Activated gamma-delta T cell treated with Interleukin-2 at 50 U/mL for 16 hours (primary cell): ENCODE measurements at regions not wholly inside any gene's neighbourhood (a gene's known extent, or its start where the extent isn't known, plus 50 kb on each side); places are given as distances from the start of the nearest gene placed in this dataset.

ENCODE experiments used
- DNase-seq: peaks from one replicate; pipeline ENCODE4 v3.0.0-alpha.2; 2020

DNA sequence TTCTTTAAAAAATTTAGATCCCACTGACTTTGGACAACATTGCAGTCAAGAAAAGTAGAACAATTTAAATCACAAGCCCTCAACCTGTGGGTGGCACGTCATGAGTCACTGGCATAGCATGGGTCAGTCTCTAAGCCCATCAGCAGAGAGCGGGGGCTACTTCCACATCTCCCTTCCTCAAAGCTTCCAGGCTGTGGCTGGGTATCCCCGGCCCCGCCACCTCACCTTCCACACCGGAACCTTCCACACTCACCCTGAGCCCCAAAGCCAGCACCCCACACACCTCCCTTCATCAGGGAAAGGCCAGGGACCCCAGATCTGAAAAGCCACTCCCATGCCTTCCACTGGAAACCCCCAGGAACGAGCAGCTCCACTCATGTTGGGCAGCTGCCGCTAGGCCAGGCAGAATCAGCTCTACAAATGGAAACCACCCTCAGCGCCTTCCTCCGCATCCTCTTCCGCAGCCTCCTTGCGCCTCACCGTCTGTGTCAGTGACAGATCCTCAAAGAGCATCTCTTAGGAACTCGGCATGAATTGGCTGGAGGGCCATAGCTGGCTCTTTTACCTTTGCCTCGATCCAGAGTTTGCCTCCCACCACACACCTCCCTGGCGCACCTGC lies 156.5 kb downstream of the ERCC6L2 start:
- DNase-seq = no peak

- no peak for DNase-seq
Observed at GRCh38 chr9:96031366-96031824, 155.9 kb downstream of the ERCC6L2 start.

DNA sequence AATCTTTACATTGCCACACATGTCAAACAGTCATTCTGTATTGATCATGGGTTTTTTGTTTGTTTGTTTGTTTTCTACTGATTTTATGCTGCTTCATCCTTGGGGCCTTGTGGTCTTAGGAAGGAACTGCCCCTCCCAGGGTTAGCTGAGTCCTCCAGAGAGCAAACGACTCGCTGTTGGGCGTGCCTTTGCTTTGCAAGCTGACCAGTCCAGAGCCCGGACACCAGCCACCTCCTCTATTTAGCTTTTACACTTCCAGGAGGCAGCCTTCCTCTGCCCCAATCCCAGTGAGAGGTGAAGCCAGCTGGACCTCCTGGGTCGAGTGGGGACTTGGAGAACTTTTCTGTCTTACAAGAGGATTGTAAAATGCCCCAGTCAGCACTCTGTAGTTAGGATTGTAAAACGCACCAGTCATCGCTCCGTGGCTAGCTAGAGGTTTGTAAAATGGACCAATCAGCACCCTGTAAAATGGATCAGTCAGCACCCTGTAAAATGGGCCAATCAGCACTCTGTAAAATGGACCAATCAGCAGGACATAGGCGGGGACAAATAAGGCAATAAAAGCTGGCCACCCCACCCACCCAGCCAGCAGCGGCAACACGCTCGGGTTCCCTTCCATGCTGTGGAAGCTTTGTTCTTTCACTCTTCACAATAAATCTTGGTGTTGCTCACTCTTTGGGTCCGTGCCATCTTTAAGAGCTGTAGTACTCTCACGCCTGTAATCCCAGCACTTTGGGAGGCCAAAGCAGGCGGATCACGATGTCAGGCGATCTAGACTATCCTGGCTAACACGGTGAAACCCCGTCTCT lies 154.4 kb downstream of the ERCC6L2 start:
- DNase-seq = no peak

DNA sequence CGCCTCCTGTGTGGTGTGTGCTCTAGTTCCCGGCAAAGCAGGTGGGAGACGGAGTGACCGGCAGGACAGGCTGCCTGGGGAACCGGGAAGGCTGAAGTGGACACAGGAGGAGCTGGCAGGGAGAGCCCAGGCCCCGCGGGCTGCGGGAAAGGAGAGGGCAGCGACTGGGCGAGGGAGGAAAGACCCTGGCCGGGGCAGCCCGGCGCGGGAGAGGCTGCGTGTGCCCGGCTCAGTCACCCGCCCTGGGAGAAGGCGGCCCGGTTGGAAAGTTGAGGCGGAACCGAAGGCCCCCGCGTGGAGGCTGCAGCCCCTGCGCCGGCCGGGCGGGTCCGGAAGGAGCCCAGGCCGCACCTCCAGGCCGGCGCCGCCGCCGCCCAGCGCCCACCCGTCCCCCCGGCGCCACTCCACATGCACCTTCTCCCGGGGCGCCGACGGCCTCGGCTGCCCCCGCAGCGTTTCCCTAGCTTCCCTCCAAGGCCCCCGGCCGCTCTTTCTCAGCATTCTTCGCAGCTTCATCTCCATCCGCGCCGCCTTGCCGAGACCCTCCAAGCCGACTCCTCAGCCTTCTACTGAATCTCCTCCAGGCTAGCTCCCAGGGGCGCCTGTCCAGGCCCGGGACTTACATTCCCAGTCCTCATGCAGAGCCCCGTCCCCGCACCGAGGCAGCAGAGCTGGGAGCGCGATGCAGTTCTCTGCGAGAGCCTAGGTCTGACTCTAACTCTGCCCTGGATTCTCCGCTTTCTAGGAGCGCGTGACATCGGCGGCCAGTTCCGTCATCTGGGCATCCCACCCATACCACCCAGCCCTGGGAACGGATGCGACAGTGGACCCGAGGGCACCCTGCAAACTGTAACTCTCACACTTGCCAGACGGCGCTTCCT lies 152.0 kb downstream of the ERCC6L2 start:
- DNase-seq = no peak

GRCh38 chr9:96026655-96027213 lies 151.2 kb downstream of the ERCC6L2 start:
- no peak for DNase-seq

GRCh38 chr9:96025995-96026602 lies 150.6 kb downstream of the ERCC6L2 start:
- no peak for DNase-seq

DNA sequence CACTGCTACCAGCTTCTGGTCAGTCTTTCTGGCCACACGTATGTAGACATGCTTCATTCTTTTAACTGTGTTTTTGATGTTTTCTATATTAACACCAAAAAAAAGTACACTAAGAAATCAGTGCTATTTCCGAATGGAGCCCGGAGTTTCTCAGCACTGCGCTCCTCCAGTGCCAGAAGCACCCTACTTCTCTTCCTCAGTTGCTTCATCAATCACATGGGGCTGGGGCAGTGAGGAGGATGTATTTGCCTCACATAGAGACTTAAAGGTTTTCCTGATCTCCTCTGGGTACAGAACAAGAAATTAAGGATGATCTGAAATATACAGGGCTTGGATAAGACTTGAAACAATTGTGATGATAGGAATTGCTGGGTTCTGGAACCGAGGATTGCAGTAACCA lies 148.0 kb downstream of the ERCC6L2 start:
- no peak for DNase-seq

DNA sequence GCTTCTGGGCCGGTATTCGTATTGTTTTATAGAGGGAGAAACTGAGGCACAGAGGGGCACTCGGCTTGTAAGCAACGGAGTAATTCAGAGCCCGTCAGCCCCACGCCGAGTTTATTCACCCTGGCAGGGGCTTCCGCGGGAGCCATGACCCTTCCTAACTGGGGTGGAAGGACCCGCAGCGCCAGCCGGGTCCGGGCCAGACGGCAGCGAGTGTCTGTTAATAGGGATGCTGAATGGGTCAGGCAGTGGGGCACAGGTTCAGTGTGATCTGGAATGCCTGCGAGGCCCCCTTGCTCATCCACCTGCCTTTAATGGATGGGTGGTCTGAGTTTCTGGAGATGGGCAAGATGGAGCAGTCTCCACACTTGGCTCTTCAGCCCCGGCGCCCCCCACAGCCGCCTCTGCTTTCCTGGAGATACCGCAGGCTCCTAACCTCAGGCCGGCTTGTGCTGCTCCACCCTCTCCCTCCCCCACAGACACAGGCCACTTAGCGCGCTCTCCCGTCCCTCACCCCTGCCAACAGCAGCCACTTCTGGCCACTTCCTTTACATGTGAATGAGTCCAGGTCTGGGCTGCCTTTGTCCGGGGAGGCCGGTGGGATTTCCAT lies 147.1 kb downstream of the ERCC6L2 start:
- peak; percentile 35 for DNase-seq

DNA sequence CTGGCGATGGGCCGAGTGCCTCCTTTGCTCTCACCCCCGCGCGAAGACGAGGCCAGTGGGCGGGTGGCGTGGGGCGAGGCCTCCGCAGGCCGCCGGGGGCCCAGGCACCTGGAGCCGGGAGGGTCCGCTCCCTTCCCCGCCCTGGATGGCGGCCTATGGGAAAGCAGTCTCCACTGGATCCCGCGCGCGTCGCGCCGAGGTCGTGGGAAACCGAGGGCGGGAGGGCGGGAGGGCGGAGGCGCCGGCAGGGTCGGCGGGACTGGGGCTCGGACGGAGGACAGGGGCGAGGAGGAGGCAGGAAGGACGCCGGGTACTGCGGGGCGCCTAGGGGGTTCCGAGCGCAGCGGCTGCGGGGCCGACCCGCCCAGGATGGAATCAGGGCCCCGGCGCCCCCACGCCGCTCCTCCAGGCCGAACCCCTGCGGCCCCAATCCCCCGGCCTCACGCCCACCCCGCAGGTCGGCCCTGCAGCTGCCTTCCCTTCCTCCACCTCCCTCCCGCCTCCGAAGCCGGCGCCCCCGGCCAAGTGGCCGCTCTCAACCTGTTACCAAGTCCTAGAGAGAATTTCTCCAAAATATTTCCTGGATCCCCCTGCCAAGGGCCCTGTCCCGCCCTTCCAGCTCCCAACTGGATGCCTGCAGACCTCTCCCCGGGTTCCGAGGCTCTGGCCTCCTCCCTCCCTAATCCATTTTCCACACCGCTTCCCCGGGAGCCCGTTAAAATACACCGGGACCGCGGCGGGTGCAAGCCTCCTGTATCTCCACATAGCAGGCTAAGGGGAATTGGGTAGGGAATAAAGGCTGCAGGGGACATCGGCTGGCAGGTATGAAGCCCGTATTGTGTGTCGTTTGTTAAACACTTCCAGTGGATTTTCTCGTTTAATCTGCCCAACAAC lies 146.3 kb downstream of the ERCC6L2 start:
- no peak for DNase-seq

DNA sequence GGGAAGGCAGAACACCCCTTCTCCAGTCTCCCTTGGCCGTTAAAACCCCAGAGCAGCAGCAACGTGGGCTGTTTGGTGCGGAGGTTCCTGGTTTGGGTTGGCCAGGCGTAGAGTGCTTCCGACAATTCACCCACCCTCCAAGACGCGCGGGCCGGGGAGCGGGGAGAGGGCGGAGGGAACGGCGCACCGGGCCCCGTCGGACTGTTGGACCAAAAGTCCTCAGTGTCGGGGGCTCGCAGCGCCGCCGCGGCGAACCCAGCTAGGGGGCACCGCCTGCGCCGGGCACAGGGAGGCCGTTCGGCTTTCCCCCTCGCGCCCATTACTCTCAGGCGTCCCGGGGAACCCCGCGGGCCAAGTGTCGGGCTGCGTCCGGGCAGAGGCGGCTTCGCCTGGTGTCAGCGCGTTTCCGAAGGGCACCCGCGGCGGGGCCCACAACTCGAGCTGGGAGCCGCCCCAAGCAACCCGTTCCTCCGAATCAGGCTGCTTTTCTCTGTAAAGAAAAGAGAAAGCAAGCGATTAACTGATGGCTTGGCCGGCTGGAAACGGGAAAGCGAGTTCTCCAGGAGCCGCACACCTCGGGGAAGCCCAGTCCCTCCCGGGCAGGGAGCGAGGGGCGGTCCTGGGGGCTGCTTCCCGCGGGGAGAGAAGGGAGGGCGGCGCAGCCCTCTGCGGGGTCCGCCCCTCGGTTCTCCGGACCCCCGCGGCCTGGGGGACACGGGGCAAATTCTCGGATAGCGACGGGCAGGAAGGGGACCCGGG lies 145.5 kb downstream of the ERCC6L2 start:
- peak; percentile 41 for DNase-seq

DNA sequence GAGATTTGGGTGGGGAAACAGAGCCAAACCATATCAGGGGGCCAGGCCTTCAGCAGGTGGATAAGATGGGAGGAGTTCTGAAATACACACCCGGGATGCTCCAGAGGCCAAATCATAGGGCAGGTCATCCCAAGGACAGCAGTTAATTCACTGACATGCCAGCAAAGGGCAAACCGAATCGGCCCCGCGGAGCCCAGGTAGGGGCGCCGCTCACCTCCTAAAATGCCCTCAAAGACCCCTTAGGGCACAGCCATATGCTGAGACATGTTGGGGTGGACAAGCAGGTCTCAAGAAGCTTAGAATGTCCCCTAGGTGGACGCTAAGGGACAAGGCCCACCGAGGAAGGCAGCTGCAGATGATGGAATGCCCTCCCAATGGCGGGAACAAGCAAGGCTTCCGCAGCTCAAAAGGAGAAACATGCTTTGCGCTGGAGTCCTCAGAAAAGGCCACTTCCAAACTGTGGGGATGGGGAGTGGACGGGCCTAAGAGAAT lies 144.9 kb downstream of the ERCC6L2 start:
- DNase-seq = no peak
